ENCODE measurements at regions not wholly inside any gene's neighbourhood (a gene's known extent, or its start where the extent isn't known, plus 50 kb on each side); places are given as distances from the start of the nearest gene placed in this dataset.
"Not testable (repeated sequence)": the region's sequence is repeated elsewhere in the genome, so short reads cannot be mapped to it uniquely, and the experiment has no call there.

DNA sequence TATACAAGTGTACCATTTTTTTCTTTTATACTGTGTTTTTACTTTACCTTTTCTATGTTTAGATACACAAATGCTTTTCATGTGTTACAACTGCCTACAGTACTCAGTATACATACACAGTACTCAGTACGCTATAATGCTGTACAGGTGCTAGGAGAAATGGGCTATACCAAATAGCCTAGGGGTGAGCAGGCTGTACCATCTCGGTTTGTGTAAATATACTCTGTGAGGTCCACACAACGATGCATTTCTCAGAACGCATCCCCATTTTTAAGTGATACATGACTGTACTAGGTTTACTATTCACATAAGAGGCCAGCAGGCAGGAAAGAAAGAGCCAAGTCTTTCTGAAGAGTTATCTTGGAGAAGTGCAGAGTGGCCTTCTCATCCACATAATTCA lies 426.4 kb upstream of the MTPN start:
- peak in 1 of 2 experiments; percentile 18 for DNase-seq

DNA sequence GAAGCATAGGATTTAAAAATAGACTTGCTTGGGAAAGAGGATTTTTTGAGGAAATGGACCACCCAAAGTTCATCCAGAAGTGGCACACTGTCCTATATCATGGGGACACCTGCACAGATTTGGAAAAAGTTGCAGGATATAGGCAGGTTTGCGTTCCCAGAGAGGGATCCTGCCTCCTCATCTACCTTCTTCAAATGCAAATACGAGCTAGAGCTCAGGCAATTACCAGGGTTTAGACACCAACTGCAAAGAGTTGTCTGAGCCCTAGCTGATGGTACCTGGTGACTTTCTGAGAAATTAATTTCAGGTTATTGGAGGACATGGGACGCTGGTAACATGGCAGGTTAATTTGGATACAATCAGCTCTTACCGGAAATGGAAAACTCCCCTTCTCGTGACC lies 423.7 kb upstream of the MTPN start:
- DNase-seq = peak in 1 of 2 experiments; percentile 37

DNA sequence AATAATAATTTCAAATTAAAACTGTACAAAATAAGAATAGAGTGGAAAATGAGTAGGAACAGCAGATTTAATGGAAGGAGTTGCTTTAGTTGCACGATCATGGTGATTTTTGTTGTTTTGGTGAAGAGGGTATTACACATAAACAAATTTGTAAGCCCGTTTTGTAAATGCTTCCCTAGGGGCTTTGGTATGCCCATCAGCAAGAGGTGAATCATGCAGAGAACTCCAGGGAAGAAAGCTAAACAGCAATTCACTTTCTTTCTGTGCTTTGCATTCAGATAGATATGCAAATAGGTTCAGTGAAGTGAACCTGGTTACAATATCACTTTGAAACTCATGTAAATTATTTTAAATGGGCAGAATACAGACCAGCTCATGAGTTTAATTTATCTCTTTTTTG lies 422.2 kb upstream of the MTPN start:
- DNase-seq = peak; percentile 95 to 96

DNA sequence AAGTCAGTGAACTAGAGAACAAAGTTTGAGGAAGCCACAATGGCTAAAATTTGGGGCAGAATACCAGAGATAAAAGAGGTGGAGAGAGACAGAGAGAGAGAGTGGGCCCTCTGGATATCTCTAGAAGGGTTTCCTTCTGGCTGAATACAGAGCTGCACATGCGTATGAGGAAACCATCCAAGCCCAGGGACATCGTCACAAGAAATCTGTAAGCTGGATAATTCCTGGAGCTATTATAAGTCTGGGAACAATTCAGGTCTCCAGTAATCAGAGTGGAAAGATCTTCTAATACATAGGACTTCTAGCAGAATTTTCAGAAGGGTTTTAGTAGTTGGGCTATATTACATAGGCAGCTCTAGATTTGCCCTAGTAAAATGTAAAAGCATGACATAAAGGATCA lies 415.7 kb upstream of the MTPN start:
- DNase-seq = no peak

DNA sequence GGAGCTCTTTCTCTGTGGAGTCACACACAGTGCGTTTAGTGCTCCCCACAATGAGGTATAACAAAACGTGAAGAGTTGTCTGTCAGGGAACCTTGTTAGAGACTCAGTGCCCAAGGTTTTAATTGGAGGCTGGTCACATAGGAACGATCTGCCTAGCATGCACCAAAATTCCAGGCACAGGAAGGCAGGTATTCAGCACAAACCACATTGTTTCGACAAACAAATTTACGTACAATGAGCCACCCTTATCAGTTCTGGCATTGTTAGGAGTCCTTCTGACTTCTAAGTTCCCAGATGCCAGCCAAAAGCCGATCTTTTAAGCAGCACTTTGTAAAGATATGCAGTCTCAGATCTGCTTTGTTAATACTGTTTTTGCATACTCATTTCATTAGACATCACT lies 414.2 kb upstream of the MTPN start:
- DNase-seq = no peak

DNA sequence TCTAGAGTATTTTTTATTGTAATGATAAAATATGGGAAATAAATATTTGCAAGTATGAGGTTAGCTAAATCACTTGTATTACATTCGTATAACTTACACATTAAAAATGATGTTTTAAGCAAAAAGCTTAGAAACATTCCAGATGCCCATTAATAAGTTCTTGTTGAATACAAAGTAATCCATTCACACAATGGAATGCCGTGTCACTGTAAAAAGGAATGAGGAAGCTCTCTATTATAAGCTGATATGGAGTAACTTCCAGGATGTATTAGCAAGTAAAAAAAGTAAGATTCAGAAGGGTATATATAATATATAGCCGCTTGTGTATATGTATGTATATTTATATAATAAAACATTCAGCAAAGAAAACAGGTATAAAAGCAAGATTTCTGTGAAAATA lies 412.8 kb upstream of the MTPN start:
- DNase-seq = no peak

DNA sequence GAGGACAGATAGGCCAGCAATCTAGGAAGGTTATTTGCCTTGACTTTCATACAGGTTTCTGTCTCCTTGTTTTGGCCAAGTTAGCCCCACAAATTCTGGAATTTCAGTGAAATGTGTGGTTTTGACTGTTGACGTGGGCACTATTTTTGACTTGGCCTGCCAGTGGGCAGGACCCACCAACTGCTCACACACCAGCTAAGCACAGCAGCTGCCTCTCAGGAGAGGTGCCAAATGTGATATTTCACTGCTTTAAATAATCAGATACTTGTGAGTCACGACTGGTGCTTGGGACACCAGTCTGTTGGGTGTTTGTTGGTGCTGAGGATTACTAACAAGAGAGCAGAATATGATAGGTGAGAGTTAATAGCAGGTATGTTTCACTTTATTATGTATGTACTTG lies 409.7 kb upstream of the MTPN start:
- DNase-seq = no peak

DNA sequence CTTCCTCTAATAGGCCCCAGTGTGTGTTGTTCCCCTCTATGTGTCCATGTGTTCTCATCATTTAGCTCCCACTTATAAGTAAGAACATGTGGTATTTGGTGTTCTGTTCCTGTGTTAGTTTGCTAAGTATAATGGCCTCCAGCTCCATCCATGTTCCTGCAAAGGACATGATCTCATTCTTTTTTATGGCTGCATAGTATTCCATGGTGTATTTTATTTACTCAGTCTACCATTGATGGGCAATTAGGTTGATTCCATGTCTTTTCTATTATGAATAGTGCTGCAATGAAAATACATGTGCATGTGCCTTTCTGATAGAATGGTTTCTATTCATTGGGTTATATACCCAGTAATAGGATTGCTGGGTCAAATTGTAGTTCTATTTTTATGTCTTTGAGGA lies 394.2 kb upstream of the MTPN start:
- DNase-seq = not testable (repeated sequence)

DNA sequence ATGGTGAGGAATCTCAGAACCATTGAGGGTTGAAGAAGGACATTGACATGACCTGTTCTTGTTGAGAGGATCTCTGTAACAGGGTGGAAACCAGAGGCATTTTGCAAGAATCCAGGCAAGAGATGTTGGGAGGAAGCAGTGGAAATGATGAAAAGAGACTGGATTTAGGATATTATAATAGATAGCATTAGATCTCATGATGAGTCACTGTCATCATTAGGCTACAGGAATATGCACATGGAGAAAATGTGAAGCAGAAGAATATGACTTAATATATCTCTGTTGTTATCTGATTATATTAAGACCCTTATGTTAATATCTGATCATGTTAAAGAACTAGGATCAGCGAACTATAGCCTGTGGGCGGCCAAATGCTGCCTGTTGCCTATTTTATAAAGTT lies 393.0 kb upstream of the MTPN start:
- no peak for DNase-seq

DNA sequence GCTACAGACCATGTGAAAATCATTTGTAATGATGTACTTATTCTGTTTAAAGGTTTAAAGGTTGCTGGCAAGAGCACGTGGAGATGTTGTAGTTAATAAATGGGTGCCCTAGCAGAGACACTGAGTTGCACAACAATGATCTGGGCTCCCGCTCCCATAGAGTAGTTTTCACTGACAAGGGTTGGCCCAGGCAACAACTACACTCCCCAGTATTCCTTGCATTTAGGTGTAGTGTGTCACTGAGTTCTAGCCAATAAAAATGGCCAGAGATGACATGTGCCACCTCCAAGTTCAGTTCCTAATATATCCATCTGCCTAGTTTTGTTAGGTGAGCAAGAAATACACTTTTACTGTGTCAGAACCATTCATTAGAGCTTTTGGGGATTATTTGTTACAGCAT lies 392.1 kb upstream of the MTPN start:
- DNase-seq = no peak

DNA sequence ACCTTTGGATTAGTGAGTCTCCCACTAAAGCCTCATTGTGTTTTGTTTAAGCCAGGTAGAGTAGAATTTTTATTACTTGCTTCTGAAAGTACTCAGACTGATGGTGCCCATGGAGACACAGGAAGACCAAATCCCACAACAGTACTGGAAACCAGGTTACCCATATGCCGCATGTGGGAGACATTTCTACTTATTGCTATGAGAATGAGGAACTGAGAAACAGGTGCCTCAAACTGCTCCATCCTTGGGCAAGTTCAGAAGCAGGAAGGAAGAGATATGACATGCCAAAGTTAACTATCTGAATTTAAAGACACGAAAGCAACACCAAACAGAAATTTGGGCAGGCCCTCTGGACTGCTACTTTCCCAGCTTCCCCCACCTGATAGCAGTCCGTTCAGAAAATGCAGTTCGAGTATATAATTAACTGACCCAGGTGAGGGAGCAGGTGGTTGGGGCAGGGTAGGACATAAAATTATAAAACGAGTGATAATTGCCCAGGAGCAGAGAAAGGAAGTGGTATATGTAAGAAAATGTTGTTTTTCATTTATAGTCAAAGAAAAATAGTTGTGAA lies 382.3 kb upstream of the MTPN start:
- no peak for DNase-seq

DNA sequence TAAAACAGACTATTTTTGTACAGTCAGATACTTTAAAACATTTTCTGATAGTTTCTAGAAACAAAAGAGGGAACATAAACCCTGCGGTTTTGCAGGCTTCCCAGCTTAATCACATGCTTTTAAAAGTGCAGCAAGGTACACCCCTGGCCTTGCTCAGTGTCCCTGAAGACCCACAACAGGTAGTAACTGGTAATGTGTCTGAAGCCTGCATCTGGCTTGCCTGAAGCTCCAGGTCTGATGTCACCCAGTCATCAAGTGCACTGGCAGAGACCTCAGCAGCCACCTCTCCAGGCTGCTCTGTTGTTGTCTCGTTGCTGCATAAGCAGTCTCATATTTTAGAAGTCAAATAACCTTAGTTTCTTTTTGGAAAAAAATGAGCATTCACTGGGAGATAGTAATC lies 376.1 kb upstream of the MTPN start:
- DNase-seq = no peak

DNA sequence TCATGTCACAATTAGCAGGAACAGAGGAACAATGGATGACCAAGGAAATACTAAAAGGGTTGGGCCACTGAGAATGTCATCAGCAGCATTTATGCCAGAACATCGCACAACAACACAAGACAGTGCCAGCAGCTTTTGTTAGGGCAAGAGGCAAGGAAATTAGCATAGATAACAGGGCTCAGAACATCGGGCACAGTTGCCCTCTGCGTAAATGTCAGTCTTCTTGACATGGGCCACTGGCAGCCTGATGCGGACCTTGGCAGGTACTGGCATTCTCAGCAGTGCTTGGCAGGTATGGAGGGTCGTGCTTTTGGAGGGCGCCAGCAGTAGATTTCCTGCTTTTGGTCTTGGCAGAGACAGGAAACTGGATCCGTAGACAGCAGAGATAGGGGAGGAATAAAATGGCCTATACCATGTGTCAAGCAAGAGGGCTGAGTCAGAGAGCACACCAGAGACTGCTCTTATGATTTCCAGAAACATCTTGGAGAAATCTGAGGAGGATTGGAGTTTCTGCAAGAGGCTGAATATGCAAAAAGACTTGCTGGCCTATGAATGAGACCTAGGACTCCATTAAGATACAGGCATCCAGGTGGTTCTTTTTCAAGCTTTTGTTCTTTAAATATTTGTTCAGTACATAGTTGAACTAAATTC lies 371.5 kb upstream of the MTPN start:
- no peak for DNase-seq

DNA sequence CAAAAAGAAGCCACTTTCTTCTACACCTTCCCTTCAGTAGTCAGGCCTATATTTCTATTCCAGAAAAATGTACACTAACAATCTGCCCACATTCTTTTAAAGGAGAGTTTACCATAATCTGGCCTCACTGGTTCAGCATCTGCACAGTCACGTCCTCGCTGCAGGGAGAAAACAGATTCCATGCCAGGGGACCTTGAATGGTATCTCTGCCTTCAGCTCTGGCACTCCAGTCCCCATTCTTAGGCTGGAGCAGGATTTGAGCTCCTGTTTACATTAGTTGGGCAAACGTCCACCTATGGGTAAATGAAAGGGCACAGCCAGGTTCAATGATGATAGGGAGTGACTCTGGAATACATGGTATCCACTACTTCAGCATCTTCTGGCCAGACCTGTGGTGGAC lies 371.0 kb upstream of the MTPN start:
- DNase-seq = no peak

DNA sequence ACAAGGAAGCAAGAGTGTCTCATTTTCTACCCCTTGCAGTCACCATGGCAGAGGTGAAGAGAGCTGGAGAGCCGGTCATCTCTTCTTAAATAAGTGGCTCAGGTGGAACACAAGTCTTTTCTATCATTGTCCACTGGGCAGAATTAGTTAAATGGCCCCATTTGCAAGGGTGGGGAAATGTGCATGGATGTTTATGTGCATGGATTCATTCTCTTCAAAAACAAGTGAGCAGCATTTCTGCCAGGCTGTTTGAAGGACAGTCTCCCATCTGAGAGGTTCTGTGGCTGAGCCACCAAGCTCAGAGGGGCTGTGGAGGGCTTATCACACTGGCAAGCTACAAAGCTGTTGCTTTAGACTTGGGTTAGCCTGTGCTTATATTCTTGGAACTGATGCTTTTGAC lies 370.3 kb upstream of the MTPN start:
- no peak for DNase-seq

DNA sequence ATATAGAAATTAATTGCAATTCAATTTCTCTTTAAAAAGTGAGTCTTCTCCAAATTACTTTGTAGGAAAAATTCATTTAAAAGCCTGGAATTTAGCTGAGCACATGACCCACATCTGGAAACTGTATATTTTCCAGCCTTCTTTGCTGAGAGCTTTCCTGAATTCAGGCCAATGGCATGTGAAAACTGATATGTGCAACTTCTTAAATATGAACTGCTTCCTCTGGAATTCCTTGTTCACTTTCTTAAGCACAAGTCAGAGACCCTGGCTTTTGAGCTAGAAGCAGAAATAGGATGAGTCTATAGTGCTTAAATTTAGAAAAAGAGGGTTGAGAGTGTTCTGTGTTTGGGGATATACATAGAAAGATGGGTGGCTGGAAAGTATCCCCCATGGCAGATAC lies 365.1 kb upstream of the MTPN start:
- DNase-seq = no peak

DNA sequence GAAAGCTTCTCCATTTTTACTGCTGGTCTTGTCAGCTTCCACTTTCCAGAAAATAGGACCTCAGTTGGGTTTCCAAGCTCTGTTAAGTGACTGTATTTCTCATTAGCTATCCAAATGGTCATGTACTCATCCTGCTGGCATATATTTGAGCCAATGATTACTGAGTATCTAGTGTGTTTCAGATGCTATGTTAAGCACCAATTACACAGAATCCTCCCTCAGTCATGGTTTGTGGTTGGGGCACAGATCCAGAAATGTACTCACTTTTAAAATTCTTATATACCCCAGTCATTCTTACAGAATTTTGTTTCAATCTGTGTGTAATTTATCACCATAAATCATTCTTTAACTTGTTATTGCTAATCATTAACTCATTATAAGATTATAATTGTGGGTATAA lies 362.3 kb upstream of the MTPN start:
- DNase-seq = no peak

DNA sequence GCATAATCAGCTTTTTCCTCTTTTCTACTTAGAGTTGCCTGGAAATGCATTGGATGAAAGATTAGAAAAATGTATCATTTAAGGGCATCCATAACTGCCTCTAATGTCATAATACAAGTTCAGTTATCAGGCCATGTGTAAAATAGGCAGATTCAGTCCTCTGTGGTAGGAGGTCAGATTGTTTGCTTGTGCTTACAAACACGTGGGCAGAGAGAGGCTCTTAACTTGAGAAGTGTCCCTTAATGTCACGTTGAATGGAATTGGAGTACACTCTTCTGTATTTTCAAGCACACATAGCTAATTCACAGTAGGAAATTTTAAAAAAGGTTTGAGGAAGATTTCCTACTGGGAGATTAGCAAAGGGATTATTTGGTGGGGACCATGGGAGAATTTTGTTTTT lies 359.8 kb upstream of the MTPN start:
- DNase-seq = no peak

DNA sequence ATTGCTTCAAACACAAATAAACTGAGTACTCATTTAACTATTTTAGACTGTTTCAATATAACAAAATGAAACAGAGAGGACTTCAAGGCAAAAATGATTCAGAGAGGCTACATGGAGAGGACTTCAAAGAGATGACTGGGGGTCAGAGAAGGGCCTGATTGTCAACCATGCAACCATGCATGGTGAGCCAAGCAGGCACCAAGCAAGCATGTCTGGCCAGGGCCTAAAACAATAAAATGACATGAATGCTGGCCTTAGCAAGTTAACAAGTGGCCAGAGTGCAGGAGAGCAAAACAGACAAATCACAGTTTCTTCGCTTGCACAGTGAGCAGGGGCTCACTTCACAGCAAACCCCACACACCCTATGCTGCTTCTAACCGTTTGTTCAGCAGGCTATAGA lies 356.5 kb upstream of the MTPN start:
- DNase-seq = no peak

DNA sequence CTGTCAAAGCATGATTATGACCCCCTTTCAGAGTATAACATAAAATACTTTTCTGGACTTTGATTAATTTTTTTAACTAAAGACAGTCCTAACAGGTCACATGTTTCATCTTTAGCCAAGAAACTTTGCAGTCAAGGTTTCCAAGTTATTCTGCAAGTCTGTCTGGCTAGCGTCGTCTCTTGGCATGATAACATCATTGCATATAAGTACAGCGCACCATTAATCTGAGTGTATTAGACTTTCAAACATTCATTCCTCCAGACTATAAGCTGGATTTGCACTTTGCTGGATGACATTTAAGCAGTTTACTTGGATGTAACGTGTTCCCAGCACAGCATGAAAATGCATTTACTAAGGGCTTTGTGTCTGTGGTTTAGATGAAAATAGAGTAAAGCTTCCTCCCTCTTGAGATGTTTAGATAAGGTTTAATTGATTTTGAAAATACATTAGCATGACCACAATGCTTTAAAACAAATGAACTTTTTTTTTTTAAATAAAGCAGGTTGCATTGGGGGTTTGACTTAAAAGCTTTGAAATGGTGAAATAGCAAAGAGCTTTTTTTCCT lies 349.0 kb upstream of the MTPN start:
- no peak for DNase-seq

DNA sequence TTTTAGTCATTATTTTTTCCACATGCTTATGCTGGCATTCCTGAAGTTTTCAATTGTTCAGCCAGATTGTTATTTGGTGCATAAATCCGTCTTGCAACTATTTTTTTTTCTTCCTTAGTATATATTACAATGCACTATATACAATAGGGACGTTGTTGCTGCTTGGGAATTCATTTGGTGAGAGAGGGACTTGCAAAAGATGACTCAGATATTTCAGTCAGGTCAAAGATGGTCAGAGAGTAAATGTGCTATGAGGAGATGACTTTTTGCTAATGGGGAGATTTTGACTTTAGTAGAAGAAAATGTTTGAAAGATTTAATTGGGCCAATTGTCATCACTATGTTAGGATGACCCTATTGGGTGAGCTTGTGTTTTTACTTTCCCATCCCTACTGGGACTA lies 348.4 kb upstream of the MTPN start:
- DNase-seq = no peak

DNA sequence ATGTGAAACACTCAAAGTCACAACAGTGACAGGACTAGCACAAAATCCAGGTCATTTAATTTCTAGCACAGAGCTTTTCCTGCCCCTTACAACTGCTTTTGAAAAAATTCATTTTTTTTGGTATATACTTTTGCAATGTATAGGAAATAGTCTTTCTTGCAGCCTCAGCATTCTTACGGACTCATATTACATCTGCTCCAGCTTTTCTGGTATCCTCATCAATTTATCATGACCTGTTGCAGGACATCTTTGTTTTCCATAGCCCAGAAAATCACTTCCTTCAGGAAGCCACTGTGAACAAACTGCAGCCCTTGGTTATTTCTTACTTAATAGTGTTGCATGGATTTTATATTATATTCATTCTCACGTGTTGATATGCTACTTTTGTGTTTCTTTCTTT lies 347.9 kb upstream of the MTPN start:
- DNase-seq = no peak

DNA sequence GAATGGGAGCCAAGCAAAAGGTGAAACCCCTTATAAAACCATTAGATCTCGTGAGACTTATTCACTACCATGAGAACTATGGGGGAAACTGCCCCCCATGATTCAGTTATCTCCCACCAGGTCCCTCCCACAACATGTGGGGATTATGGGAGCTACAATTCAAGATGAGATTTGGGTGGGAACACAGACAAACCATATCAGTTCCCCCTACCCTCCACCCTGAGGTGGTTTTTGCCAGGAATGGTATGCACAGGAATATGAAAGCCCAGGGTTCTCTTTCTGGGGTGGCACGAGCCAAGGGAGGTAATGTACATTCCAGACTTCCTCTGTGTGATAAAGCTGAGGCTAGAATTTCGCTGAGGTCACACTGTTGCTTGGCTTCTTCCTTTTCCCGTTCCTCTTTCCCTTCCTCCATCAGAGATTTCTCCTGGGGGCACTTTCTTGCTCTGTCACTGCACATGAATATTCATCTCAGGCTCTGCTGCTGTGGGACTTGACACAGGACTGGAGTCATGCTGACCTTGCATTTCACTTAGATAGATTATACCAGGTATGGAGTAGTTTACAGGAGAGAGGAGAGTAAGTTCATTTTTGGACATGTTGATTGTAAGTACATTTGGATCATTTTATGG lies 347.0 kb upstream of the MTPN start:
- no peak for DNase-seq

DNA sequence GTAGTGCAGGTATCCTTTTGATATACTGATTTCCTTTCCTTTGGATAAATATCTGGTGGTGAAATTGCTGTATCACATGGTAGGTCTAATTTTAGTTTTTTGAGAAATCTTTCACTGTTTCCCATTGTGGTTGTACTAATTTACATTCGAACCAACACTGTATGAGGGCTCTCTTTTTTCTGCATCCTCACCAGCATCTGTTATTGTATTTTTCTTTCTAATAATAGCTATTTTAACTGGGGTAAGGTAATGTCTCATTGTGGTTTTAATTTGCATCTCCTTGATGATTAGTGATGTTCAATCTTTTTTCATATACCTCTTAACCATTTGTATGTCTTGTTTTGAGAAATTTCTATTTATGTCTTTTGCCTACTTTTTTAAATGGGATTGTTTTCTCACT lies 335.4 kb upstream of the MTPN start:
- no peak for DNase-seq

DNA sequence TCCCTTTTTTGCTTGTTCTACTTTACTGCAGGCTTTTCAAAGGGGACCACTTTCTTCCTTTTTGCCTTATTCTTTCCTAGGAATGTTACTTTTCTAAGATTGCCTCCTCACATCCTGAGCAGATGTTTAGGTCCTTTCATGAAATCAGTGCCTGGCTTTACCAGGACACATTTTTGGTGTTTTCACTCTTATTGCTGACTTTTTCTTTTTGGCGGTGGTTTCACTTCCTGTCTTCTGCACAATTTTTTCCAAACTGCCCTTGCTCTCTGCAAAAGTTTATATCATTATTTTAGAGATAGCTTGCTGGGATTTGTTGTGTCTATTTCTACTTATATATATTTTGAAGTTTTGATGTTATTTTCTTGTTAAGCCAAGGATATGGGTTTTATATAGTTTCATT lies 332.2 kb upstream of the MTPN start:
- DNase-seq = no peak

All from NCI-H526 (cell line).